ENCODE measurements at regions not wholly inside any gene's neighbourhood (a gene's known extent, or its start where the extent isn't known, plus 50 kb on each side); places are given as distances from the start of the nearest gene placed in this dataset.
"Not testable (repeated sequence)": the region's sequence is repeated elsewhere in the genome, so short reads cannot be mapped to it uniquely, and the experiment has no call there.

DNA sequence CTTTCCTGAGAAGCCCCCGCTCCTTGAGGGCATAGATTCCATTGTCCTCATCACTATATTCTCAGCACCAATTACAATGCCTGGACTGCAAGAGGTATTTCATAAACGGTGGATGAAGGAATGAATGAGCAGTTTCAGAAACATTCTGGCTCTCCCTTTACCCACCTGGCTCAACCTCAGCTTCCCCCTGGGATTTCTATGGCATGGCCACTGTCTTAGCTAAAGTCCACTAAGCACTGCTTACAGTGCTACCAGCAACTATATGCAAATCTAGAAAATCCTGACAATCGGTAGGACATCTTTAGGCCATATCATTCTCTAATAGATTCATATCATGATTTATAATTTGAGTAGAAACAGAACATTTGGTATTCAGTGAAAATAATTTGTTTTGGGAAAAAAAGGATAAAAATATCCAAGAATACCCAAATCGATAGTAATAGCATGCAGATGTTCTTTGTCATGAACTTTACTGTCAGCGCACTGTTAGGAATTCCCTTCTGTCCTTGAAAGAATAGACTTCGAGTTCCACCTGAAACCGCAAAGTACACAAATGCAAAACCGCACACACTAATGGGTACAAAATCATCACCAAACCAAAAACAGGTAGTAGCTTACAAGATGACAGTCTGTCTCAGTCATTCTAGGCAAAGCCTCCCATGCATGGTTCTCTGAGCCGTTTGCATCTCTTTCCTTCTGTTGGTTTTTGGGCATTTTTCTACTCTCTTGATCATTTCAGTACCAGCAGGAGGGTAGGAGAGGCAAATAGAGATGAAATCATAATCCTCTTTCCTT lies 303.6 kb upstream of the ID2 start:
- Mint-ChIP-seq H3K27ac (no peak overlapping the region), H3K4me3 (no peak overlapping the region), H3K9me3 (ENCODE audit: low read depth) (no peaks in the 10 kb centered on the region), H3K27me3 (peaks cover 1% of the 10 kb centered on the region), H3K36me3 (peaks cover 3% of the 10 kb centered on the region), H3K4me1 (ENCODE audit: low read depth) (peaks cover 14% of the 10 kb centered on the region)

DNA sequence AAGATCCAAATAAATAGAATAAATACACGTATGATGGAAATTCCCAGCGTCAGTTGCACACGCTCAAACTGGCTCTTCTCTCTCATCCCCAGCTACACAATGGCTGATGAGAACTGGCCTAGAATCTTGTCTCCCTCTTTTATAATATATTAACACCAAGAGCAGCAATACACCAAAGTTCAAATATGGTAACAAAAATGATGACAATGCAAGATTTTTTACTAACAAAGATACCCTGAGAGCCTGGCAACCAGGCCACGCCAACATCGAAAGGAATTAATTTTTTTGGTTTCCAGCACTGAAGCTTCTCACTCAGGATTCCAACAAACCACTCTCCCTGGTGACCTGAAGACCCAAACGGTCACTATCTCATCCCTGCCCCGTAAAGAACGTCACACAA lies 302.7 kb upstream of the ID2 start:
- Mint-ChIP-seq H3K9me3 (ENCODE audit: low read depth) (no peaks in the 10 kb centered on the region), H3K4me1 (ENCODE audit: low read depth) (peaks cover 15% of the 10 kb centered on the region), H3K27me3 (peaks cover 1% of the 10 kb centered on the region), H3K36me3 (peaks cover 3% of the 10 kb centered on the region), H3K4me3 (no peak overlapping the region), H3K27ac (no peak overlapping the region)

DNA sequence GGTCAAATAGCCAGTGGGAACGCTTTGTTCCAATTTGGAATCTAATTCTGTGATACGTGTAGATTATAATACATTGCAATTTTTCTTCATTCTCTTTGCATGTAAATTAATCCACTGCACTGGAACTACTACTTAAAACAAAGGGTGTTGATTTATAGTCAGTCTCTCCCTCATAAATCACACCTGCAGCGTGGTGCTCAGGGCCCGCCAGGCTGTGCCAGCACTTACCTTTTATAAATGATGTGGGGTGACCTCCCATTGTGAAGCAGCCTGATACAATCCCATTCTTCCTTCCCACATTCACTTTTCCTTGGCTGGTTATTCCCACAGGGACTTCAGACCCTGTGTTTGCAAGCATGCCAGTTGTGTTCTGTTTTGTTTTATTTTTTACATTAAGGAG lies 302.3 kb upstream of the ID2 start:
- Mint-ChIP-seq H3K9me3 (ENCODE audit: low read depth) (no peaks in the 10 kb centered on the region), H3K36me3 (peaks cover 3% of the 10 kb centered on the region), H3K4me3 (no peak overlapping the region), H3K27me3 (peaks cover 1% of the 10 kb centered on the region), H3K27ac (peak overlapping the region; percentile 16), H3K4me1 (ENCODE audit: low read depth) (peaks cover 16% of the 10 kb centered on the region)

DNA sequence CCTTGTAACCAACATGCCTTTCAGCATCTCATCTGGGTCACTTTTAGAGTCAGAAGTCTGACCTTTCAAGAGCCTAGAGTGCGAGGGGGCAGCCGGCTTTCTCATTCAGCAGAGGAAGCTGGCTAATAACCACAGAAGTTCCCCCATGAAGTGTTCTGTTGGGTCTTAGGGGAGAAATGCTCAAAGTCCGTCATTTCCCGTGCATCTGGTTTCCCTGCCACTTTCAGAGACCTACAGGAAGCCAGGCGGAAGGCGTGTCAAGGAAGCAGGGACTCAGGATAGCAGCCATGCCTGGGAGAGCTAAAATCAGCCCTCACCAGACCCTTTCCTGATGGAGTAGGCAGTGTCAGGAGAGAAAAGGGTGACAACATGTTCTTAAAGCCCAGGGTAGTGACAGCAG lies 301.8 kb upstream of the ID2 start:
- Mint-ChIP-seq H3K9me3 (ENCODE audit: low read depth) (no peaks in the 10 kb centered on the region), H3K4me1 (ENCODE audit: low read depth) (peaks cover 18% of the 10 kb centered on the region), H3K36me3 (peaks cover 3% of the 10 kb centered on the region), H3K27me3 (peaks cover 1% of the 10 kb centered on the region), H3K4me3 (no peak overlapping the region), H3K27ac (no peak overlapping the region)

DNA sequence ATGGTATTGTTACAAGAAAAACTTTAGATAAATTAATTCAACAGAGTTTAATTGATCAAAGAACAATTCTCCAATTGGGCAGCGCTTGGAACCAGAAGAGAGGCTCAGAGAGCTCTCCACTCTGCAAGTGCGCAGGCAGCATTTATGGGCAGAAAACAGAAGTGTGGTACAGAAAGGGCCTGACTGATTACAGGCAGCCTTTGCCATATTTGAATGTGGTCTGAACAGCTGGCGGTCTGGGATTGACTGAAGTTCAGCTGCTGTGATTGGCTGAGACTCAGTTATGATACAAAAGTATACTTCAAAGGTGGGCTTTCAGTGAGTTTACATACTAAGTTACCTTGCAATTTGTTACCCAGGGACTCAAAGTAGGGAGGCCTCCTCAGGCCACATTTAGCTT lies 301.3 kb upstream of the ID2 start:
- Mint-ChIP-seq H3K4me3 (no peak overlapping the region), H3K36me3 (peaks cover 3% of the 10 kb centered on the region), H3K27me3 (peaks cover 1% of the 10 kb centered on the region), H3K9me3 (ENCODE audit: low read depth) (no peaks in the 10 kb centered on the region), H3K4me1 (ENCODE audit: low read depth) (peaks cover 18% of the 10 kb centered on the region), H3K27ac (no peak overlapping the region)

DNA sequence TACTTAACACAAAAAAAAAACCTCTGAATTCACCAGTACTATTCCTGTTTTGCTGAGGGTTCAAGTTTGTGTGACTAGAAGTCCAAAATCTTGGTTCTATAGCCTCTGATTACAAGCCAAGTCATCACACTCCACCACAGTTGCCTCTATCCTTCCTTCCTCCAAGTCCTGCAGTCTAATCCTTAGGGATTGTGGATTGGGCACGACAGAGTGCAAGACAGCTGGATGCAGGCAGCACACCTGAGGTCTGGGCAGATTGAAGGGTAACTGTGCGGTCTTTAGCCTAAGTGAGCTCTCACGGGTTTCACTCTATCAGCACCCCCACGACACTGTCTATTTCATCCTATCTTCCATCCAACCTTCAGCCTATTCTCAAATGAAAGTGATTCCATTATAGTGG lies 299.4 kb upstream of the ID2 start:
- peaks cover 3% of the 10 kb centered on the region for H3K36me3 Mint-ChIP-seq
- no peak overlapping the region for H3K27ac Mint-ChIP-seq
- H3K9me3 Mint-ChIP-seq (ENCODE audit: low read depth), result no peaks in the 10 kb centered on the region
- H3K4me3 Mint-ChIP-seq, result no peak overlapping the region
- peaks cover 1% of the 10 kb centered on the region for H3K27me3 Mint-ChIP-seq
- peaks cover 7% of the 10 kb centered on the region for H3K4me1 Mint-ChIP-seq (ENCODE audit: low read depth)

DNA sequence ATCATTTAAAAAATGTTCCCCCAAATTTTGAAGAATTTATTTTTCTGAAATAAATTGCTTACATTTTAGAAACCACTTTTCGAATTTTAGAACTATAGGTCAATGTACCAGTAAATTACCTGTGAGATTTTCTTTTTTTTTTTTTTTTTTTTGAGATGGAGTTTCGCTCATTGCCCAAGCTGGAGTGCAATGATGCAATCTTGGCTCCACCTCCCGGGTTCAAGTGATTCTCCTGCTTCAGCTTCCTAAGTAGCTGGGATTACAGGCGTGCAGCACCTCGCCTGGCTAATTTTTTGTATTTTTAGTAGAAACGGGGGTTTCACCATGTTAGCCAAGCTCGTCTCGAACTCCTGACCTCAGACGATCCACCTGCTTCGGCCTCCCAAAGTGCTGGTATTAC lies 295.1 kb upstream of the ID2 start:
- not testable (repeated sequence) for H3K9me3 Mint-ChIP-seq (ENCODE audit: low read depth); H3K27ac Mint-ChIP-seq; H3K4me1 Mint-ChIP-seq (ENCODE audit: low read depth); H3K36me3 Mint-ChIP-seq; H3K27me3 Mint-ChIP-seq; H3K4me3 Mint-ChIP-seq

DNA sequence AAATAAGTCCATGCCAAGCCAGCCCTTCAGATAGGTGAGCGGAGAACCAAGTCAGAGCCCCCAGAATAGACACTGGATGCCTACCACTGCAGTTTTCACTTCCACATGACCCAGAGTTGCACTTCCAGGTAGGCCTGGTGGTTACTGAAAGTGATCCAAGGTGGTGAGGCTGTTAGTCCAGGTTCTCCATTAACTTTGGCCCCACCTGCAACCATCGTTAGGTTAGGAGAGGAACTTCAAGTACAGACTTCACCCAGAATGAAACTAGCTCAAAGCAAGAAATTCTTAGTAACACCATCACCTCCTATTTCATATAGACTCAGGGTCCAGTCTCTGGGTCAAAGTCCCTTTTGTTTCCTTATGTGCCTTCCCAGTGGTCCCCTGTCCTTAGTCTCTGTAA lies 293.1 kb upstream of the ID2 start:
- Mint-ChIP-seq H3K9me3 (ENCODE audit: low read depth) (peaks cover 3% of the 10 kb centered on the region), H3K4me1 (ENCODE audit: low read depth) (peaks cover 4% of the 10 kb centered on the region), H3K36me3 (peaks cover 3% of the 10 kb centered on the region), H3K4me3 (no peak overlapping the region), H3K27me3 (no peaks in the 10 kb centered on the region), H3K27ac (no peak overlapping the region)

DNA sequence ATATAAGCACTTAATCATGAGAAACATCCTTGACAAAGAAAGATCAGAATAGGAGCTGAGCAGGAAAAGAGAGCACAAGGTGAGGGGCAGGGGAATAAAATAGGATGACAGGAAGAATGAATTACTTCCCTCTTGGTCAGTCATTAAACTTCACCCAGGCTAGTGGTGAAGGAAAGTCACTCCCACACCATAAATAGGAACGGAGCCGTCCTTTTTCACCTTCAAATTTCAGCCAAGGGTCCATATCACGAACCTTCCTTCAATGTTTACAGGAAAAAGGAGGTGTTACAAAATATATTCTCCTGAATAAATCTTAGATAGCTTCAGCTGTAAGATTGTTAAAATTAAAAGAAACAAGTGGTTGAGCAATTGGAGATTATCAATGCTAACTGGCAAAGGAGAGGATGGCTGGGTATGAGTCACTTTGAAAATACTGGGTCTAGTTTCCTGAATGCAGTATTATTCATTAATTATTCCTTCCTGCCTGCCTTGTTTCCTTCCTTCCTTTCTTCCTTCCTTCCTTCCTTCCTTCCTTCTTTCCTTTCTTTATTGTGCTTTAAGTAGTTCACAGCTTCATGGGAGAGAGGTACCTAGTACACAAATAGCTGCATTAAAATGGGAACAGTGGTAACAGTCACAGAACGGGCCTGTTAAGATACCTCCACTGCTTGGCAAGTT lies 292.3 kb upstream of the ID2 start:
- Mint-ChIP-seq H3K36me3 (peaks cover 3% of the 10 kb centered on the region), H3K27me3 (no peaks in the 10 kb centered on the region), H3K9me3 (ENCODE audit: low read depth) (peaks cover 3% of the 10 kb centered on the region), H3K27ac (no peak overlapping the region), H3K4me3 (no peak overlapping the region), H3K4me1 (ENCODE audit: low read depth) (peaks cover 4% of the 10 kb centered on the region)

DNA sequence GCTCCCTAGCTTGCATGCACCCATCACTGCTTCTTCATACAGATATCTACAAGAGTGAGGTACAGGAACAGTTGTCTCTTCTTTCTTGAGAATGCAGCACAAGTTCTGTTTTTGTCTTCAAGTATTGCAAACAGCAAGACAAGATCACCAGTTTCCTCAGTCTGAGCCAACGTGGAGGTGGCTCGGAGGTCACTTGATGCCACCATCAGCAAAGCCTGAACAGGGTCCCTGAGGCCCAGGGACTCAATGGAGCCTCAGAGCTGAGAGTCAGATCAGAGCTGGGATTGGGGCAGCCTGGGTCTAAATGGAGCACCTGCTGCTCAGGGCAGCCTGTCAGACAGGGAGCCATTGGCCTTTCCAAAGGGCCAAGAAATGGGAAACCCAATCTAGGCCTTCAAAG lies 290.7 kb upstream of the ID2 start:
- peaks cover 7% of the 10 kb centered on the region for H3K4me1 Mint-ChIP-seq (ENCODE audit: low read depth)
- H3K4me3 Mint-ChIP-seq, result no peak overlapping the region
- H3K27me3 Mint-ChIP-seq, result no peaks in the 10 kb centered on the region
- peaks cover 3% of the 10 kb centered on the region for H3K36me3 Mint-ChIP-seq
- H3K9me3 Mint-ChIP-seq (ENCODE audit: low read depth), result peaks cover 3% of the 10 kb centered on the region
- no peak overlapping the region for H3K27ac Mint-ChIP-seq

DNA sequence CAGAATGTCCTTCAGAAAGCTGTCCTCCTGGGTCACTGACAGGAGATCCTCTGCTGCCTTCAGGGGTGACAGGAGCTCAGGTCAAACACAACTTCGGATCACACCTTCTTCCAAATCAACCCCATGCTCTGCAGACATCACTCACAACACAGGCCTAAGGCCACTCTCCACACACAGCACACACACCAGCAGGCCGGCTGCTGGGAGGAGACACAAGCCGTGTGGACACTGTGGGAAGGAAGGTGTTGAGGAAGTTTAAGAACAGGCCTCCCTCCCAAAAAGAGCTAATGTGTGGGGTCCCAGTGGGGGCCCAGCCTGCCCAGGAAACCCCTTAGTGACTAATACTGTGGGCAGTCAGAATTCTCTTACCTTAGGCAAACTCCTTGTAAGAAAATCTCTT lies 290.3 kb upstream of the ID2 start:
- H3K27me3 Mint-ChIP-seq, result no peaks in the 10 kb centered on the region

DNA sequence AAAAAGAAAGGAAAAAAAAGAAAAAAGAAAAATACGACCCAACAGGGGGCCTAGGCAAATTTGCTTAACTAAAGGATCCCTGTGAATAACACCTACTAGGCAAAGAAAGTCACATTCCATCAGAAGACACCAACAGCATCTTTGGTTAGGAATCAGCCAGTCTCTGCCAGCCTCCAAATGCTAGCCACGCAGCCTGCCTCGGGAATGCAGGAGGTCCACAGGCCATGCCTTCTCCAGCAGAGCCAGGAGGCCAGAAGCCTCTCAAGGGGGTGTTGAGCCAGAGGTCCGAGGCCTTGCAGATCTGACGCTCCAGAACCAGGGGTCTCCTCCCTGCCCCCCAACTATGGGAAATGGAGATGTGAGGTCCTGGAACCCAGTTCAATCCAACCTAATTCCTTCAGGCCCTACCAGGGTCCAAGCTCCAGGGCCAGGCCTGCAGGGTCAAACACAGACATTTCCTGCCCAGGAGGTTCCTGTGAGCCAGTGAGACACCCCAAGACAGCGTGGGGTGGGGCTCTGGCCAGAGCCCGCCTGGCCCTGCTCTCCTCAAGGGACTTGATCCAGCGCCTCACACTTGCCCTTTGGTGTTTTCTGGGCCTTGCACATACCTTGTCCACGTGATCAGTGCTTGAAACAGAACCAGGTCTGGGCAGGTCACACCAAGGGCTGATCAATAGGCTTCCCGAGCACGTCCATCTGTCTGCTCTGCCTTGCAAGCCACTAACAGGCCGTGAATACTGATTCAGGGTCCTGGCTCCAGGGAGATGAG lies 289.6 kb upstream of the ID2 start:
- H3K27ac Mint-ChIP-seq, result no peak overlapping the region
- no peaks in the 10 kb centered on the region for H3K27me3 Mint-ChIP-seq
- peaks cover 7% of the 10 kb centered on the region for H3K4me1 Mint-ChIP-seq (ENCODE audit: low read depth)
- H3K9me3 Mint-ChIP-seq (ENCODE audit: low read depth), result peaks cover 3% of the 10 kb centered on the region
- no peak overlapping the region for H3K4me3 Mint-ChIP-seq
- H3K36me3 Mint-ChIP-seq, result peaks cover 3% of the 10 kb centered on the region

More for the DNA sequence above, 290.3 kb upstream of the ID2 start:
- Mint-ChIP-seq H3K4me1 (ENCODE audit: low read depth) (peaks cover 7% of the 10 kb centered on the region), H3K9me3 (ENCODE audit: low read depth) (peaks cover 3% of the 10 kb centered on the region), H3K4me3 (no peak overlapping the region), H3K36me3 (peaks cover 3% of the 10 kb centered on the region), H3K27ac (no peak overlapping the region)

DNA sequence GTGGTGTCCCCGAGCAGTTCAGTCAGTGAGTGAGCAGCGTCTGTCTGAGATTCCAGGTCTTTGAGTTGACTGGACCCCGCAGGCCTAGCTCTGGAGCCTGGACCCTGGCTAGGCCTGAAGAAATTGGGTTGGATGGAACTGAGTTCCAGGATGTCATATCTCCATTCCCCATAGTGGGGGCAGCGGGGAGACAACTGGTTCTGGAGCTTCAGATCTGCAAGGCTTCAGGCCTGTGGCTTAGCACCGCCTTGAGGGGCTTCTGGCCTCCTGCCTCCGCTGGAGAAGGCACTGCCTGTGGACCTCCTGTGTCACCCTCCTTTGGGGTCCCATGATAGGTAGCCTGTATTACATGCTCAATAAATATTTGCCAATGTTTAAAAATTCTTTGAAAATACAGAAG lies 288.4 kb upstream of the ID2 start:
- Mint-ChIP-seq H3K27me3 (no peaks in the 10 kb centered on the region), H3K36me3 (no peaks in the 10 kb centered on the region), H3K27ac (no peak overlapping the region), H3K4me3 (no peak overlapping the region), H3K9me3 (ENCODE audit: low read depth) (no peaks in the 10 kb centered on the region), H3K4me1 (ENCODE audit: low read depth) (peaks cover 7% of the 10 kb centered on the region)

DNA sequence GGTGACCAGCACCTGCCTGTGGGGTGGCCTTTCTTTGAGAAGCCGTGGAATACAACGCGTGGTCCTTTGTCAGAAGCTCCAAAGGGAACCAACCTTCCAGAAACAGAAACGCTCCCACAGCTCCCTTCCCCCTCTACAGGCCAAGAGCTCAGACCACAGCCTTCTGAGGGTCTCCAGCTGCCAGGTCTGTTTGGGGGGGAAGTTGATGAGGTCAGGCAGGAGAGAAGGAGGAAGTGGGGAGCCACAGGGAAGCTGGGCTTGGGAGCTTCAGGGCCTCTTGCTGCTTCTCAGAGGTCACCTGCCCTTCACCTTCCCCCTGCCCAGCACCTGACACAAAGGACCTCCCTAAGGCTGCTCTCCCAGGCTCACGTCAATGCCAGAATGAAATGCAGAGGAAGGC lies 287.7 kb upstream of the ID2 start:
- Mint-ChIP-seq H3K4me3 (no peak overlapping the region), H3K9me3 (ENCODE audit: low read depth) (no peaks in the 10 kb centered on the region), H3K4me1 (ENCODE audit: low read depth) (peaks cover 7% of the 10 kb centered on the region), H3K27me3 (no peaks in the 10 kb centered on the region), H3K36me3 (no peaks in the 10 kb centered on the region), H3K27ac (no peak overlapping the region)

DNA sequence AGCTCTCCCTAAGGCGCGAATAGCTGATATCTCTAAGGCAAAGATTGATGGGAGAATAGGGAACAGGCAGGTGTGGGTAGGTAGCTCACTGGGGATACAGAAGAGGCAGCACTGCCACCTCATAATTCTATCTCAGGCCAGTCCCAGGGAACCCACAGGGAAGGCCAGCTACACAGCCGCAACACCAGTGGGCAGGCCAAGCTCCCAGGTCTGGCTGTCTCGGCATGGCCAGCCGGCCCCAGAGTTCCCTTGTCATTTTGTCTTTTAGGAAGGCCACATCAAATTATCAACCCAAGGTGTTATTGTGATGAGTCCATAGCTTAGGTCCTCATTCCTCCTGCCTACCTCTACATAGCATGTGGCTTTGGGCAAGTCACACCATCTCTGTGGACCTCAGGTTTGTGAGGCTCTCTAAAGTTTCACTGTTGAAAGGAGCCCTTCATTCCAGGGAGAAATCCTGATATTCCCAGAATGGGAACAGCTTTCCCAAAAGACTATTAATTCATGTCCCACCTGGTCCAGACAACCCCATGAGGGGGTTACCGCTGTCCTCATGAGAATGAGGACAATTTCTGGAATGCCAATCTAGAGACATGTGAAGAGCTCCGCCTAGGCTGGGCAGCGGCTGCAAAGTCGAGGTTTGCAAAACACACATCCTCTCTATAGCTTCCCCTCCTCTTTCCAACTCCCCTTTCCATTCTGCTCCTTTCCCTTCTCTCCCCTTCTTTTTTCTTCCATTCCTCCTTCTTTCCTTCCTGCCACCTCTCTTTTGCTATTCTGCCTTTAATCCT lies 287.1 kb upstream of the ID2 start:
- H3K4me1 Mint-ChIP-seq (ENCODE audit: low read depth), result peaks cover 6% of the 10 kb centered on the region
- H3K36me3 Mint-ChIP-seq, result no peaks in the 10 kb centered on the region
- H3K4me3 Mint-ChIP-seq, result no peak overlapping the region
- no peaks in the 10 kb centered on the region for H3K9me3 Mint-ChIP-seq (ENCODE audit: low read depth)
- no peaks in the 10 kb centered on the region for H3K27me3 Mint-ChIP-seq
- no peak overlapping the region for H3K27ac Mint-ChIP-seq
